22Rv1 (cell line): ENCODE measurements at regions not wholly inside any gene's neighbourhood (a gene's known extent, or its start where the extent isn't known, plus 50 kb on each side); places are given as distances from the start of the nearest gene placed in this dataset.

Experiments used
- H3K27ac ChIP-seq: fragments of 450-650 bp; 2 replicates; pipeline ENCODE4 v1.5.1; 2017
- ZFX ChIP-seq: fragments of 450-650 bp; IDR thresholded peaks from 2 replicates; pipeline ENCODE4 v1.6.1; 2017; ENCODE audit warnings: antibody characterized with exemption, borderline replicate concordance
- TF ChIP-seq, protein P1 (sequence below): fragments of 450-650 bp; IDR thresholded peaks from 2 replicates; pipeline ENCODE4 v1.5.1; 2017; ENCODE audit warnings: mild to moderate bottlenecking

DNA sequence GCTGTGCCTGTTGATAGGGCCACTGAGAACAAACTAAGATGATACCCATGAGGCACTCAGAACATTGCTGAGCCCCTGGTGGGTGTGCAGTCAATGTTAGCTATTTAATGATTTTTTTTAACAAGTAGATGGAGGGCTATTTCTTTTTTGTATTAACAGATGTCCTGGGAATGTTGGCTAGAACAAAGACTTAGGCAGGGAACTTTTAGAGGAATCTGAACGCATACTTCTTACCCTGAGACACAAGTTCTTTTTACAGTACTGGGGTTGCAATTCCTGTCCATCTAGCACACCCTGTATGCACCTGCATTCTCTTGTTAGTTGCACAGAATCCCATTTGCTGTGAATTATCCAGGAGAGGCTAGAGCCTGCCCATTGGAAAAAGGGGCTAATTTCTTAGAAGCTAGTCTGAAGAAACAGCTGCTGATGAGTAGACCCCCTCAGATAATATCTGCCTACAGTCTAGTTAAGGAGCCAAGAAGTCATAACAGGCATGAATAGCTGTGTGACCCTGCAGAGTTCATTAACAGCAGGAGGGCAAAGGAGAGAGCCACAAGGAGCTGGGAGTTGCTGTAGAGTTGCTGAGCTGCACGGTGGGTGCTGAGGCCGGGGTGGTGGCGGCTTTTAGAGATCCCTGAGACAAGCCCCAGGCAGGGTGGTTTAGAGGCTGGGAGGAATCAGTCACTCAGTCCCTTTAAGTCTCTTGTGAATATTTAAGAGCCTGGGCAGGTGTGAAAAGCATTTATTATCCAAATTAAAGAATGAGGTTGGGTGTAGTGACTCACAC is 103.7 kb upstream of the FZD8 start:
- TF ChIP-seq ZFX: no peak
- TF ChIP-seq, protein P1, sequence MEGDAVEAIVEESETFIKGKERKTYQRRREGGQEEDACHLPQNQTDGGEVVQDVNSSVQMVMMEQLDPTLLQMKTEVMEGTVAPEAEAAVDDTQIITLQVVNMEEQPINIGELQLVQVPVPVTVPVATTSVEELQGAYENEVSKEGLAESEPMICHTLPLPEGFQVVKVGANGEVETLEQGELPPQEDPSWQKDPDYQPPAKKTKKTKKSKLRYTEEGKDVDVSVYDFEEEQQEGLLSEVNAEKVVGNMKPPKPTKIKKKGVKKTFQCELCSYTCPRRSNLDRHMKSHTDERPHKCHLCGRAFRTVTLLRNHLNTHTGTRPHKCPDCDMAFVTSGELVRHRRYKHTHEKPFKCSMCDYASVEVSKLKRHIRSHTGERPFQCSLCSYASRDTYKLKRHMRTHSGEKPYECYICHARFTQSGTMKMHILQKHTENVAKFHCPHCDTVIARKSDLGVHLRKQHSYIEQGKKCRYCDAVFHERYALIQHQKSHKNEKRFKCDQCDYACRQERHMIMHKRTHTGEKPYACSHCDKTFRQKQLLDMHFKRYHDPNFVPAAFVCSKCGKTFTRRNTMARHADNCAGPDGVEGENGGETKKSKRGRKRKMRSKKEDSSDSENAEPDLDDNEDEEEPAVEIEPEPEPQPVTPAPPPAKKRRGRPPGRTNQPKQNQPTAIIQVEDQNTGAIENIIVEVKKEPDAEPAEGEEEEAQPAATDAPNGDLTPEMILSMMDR: no peak
- H3K27ac ChIP-seq: no peak overlapping the region

DNA sequence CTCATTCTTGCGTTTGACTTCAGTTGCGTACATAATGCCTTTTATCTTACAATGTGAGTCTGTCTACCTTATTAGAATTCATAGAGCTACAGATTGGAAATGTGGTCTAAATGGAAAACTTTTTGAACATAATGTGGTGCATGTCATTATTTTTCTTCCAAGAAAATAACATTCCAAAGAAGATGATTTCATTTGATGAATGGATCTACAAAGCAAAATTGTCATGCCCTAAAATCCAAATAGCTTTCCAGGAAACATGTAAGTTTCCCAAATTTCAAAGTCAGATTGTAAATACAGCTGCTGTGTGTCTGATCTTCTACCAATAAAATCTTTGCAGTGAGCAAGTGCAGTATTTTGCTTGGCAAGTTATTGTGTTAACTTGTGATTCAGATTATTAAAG is 101.8 kb upstream of the FZD8 start:
- no peak for TF ChIP-seq ZFX
- TF ChIP-seq, protein P1: no peak
- no peak overlapping the region for H3K27ac ChIP-seq

DNA sequence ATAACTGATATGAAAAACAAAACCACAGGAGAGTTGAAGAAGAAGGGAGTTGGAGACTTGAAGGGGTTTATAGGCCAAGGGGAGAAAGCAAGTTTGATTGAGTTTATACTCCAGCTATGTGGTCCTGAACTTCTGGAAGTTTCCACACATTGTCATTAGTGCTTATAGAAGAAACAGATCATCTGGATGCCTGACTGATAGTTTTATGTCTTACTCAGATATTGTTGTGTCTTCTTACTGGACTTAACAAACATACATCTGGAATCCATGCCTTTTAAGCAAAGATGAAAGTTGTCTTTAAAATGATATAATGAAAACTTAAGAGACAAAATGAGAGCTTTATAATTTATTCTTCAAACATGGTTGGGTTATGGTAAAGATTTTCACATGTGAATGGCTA is 101.3 kb upstream of the FZD8 start:
- no peak overlapping the region for H3K27ac ChIP-seq
- no peak for TF ChIP-seq ZFX
- TF ChIP-seq, protein P1: no peak

DNA sequence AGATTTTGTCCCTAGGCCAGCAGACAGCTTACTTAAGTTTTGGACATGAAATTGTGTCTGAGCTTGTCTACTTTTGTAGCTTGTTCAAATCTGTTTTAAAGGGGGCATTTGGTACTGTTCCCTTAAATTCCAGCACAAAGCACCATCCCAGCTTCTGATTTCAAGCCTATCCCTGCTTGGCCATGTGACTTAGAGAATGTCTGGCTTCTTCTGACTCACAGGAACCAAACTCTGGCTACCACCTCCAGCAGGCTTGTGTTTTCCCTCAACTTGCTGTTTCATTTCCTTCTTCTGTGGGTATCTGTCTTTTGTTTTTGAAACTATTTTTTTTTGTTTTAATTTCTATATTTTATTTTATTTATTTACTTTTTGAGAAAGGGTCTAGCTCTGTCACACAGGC is 97.9 kb upstream of the FZD8 start:
- no peak for TF ChIP-seq ZFX
- TF ChIP-seq, protein P1: no peak
- H3K27ac ChIP-seq: no peak overlapping the region

DNA sequence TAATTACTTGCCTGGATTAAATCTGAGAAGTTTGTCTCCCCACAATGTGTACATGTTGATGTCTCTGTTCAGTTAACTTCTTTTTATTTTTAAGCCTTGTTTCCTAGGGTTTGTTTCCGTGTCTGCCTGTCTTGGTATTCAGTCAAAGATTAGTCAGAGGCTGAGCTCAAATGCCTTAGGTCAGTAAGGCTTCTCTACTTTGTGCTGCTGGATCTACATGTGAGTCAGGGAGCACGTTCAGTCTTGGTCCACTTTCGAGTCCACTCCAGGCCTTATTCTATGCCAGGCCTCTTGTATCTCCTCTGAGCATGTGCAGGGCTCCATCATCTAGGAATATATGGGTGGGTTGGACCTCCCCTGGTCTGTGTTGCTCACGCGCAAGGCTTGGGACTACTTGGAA is 93.3 kb upstream of the FZD8 start:
- TF ChIP-seq, protein P1: no peak
- TF ChIP-seq ZFX: no peak
- no peak overlapping the region for H3K27ac ChIP-seq

DNA sequence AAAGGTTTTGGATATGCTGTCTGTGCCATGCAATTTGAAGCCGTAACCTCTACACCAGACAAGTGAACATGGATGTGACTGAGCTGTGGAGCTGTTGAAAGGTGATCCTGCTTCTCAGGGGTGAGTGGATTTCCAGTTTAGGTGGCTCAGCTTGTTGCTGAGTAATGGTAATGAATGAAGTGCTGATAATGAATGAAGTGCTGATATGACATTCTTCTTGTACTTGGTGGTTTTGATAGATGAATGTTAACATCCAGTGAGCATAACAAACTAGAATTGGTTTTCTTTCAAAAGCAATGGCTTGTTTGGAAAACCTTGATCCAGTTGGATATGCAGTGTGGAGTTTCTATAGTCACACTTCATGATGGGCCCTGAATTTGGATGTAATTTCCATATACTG is 89.7 kb upstream of the FZD8 start:
- TF ChIP-seq ZFX: no peak
- TF ChIP-seq, protein P1: no peak
- H3K27ac ChIP-seq: no peak overlapping the region

DNA sequence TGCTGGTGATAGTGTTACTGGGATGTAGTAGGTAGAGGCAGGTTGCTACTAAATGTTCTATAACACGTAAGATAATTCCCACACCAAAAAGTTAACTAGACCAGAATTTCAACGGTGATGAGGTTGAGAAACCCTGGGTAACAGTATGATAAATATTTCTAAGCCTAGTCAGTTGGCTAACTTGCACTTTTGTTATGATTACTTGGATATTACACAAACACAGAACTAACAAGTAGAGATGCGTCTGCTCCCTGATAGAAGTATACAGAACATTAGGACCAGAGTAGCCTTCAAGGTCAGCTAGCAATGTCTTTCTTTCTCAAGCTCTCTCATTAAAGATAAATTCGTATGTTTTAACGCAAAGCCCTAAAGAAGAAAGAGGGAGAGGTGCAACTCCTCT is 86.2 kb upstream of the FZD8 start:
- no peak overlapping the region for H3K27ac ChIP-seq
- TF ChIP-seq ZFX: no peak
- TF ChIP-seq, protein P1: no peak
